ENCODE measurements at regions not wholly inside any gene's neighbourhood (a gene's known extent, or its start where the extent isn't known, plus 50 kb on each side); places are given as distances from the start of the nearest gene placed in this dataset.

- TF ChIP-seq CTCF (IDR thresholded peaks at IDR 0.05) (no peak), POLR2AphosphoS5 (IDR thresholded peaks at IDR 0.05) (no peak), EP300 (IDR thresholded peaks at IDR 0.05) (no peak), POLR2A (IDR thresholded peaks at IDR 0.05) (no peak)
These were observed 88.8 kb downstream of the CD24 start for GRCh38 chr6:106885679-106886078.

Data from stomach (tissue), 4 donors.